ENCODE measurements at regions not wholly inside any gene's neighbourhood (a gene's known extent, or its start where the extent isn't known, plus 50 kb on each side); places are given as distances from the start of the nearest gene placed in this dataset.
A peak's percentile ranks its signal among the peaks of the same experiment; 100 is the strongest.

DNA sequence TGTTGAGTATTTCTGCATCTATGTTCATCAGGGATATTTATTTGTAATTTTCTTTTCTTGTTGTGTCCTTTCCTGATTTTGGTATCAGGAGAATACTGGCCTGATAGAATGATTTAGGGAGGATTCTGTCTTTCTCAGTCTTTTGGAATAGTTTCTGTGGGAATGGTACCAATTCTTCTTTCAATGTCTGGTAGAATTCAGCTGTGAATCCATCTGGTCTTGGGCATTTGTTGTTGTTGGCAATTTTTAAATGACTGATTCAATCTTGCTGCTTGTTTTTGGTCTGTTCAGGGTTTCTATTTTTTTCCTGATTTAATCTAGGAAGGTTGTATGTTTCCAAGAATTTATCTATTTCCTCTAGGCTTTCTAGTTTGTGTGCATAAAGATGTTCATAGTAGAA, 170.9 kb upstream of the PDE3A start:
- no peaks in the 10 kb centered on the region for H3K4me1 ChIP-seq
- H3K27ac ChIP-seq = no peak overlapping the region
- no peak for TF ChIP-seq CTCF (IDR thresholded peaks at IDR 0.05)
- no peak for DNase-seq (ENCODE audit: low spot score)
- no peaks in the 10 kb centered on the region for H3K36me3 ChIP-seq
- no peaks in the 10 kb centered on the region for H3K9me3 ChIP-seq
- H3K4me3 ChIP-seq = no peak overlapping the region
- H3K27me3 ChIP-seq = no peaks in the 10 kb centered on the region

- no peak for DNase-seq (ENCODE audit: low spot score)
- no peak for TF ChIP-seq CTCF (IDR thresholded peaks at IDR 0.05)
- no peaks in the 10 kb centered on the region for H3K9me3 ChIP-seq
- H3K27ac ChIP-seq = no peak overlapping the region
- no peaks in the 10 kb centered on the region for H3K4me1 ChIP-seq
- H3K27me3 ChIP-seq = no peaks in the 10 kb centered on the region
- H3K4me3 ChIP-seq = no peak overlapping the region
- no peaks in the 10 kb centered on the region for H3K36me3 ChIP-seq
Measured at GRCh38 chr12:20199780-20200179, 168.6 kb upstream of the PDE3A start.

DNA sequence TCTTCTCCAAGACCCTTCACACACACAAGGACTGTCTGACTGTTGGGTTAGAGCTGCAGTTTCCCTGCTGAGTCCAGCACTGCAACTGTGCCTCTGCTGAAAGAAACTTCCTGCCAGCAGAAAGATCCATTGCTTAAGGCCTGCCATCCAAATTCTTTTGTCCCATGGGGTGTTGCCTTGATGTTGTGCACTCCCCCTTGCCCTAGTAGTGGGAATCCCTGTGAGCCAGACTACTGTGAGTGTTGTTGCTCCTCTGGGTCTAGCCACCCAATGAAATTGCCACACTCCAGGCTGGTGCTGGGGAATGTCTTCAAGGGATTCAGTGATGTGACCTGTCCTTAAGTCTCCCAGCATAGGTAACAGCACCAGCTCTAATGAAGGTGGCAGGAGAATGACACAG, 166.6 kb upstream of the PDE3A start:
- no peak for TF ChIP-seq CTCF (IDR thresholded peaks at IDR 0.05)
- H3K27me3 ChIP-seq = no peaks in the 10 kb centered on the region
- no peaks in the 10 kb centered on the region for H3K36me3 ChIP-seq
- no peaks in the 10 kb centered on the region for H3K9me3 ChIP-seq
- no peak for DNase-seq (ENCODE audit: low spot score)
- H3K4me3 ChIP-seq = no peak overlapping the region
- no peak overlapping the region for H3K27ac ChIP-seq
- no peaks in the 10 kb centered on the region for H3K4me1 ChIP-seq

DNA sequence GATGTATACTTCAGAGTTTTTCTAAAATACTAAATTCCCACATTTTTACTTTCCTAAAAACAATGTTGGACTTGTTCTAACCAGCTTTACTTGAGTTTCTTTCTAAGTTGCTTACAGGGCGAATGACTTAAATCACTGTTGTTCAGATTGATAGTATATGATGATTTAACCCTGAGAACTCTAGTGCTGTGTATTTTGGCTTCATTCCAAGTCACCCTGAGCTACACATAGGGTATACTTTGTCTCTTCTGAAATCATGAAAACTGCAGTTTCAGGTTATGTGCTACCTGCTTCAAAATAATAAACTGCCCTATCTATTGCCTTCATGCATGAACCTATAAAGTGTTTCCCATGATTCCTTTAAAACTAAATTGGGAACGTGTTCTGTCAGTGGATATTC, 162.5 kb upstream of the PDE3A start:
- Histone ChIP-seq H3K4me1 (peaks cover 0 to 4% of the 10 kb centered on the region in 2 donors), H3K36me3 (no peaks in the 10 kb centered on the region), H3K27ac (peak overlapping the region in 1 of 2 donors; percentile 39), H3K27me3 (no peaks in the 10 kb centered on the region), H3K9me3 (no peaks in the 10 kb centered on the region), H3K4me3 (no peak overlapping the region)
- no peak for DNase-seq (ENCODE audit: low spot score)
- no peak for TF ChIP-seq CTCF (IDR thresholded peaks at IDR 0.05)

GRCh38 chr12:20206410-20206809, 161.9 kb upstream of the PDE3A start:
- Histone ChIP-seq H3K9me3 (no peaks in the 10 kb centered on the region), H3K27ac (peak overlapping the region in 1 of 2 donors; percentile 39), H3K4me1 (peaks cover 0 to 5% of the 10 kb centered on the region in 2 donors), H3K4me3 (no peak overlapping the region), H3K27me3 (no peaks in the 10 kb centered on the region), H3K36me3 (no peaks in the 10 kb centered on the region)
- TF ChIP-seq CTCF (IDR thresholded peaks at IDR 0.05) = no peak
- no peak for DNase-seq (ENCODE audit: low spot score)

DNA sequence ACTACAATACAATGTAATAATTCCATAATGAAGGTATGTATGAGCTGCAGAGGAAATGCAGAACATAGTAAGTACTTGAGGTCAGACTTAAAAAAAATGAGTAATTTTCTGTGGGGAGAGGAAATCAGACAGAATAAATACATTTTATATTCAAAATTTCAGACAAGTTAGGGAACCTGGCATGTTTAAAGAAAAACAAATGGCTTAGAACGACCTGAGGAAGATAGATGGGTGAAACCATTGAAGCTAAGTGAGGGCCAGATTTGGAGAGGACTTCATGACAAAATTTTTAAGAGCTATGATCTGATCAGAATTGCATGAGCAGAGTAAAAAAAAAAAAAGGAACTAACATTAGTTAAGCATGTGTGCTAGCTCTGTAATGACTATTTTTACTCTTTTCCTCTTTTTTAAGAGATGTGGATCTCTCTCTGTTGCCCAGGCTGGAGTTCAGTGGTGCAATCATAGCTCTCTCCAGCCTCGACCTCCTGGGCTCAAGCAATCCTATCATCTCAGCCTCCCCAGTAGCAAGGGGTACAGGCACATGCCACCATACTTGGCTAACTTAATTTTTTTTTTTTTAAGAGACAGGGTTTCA, 157.6 kb upstream of the PDE3A start:
- Histone ChIP-seq H3K4me1 (peaks cover 0 to 32% of the 10 kb centered on the region in 2 donors), H3K9me3 (no peaks in the 10 kb centered on the region), H3K4me3 (no peak overlapping the region), H3K27me3 (no peaks in the 10 kb centered on the region), H3K27ac (peak overlapping the region in 1 of 2 donors; percentile 88), H3K36me3 (no peaks in the 10 kb centered on the region)
- no peak for TF ChIP-seq CTCF (IDR thresholded peaks at IDR 0.05)
- DNase-seq (ENCODE audit: low spot score) = no peak
